Ishikawa (cell line): ENCODE measurements at regions not wholly inside any gene's neighbourhood (a gene's known extent, or its start where the extent isn't known, plus 50 kb on each side); places are given as distances from the start of the nearest gene placed in this dataset.

Experiments
- CEBPB ChIP-seq: IDR thresholded peaks from 2 replicates; pipeline ENCODE4 v1.6.1; 2012
- CREB1 ChIP-seq: IDR thresholded peaks from 2 replicates; pipeline ENCODE4 v1.6.1; 2012; ENCODE audit warnings: low read depth
- EGR1 ChIP-seq: IDR thresholded peaks from 2 replicates; pipeline ENCODE4 v1.6.1; 2012
- EP300 ChIP-seq: IDR thresholded peaks from 2 replicates; pipeline ENCODE4 v1.6.1; 2012; ENCODE audit warnings: borderline replicate concordance
- FOXM1 ChIP-seq: IDR thresholded peaks from 2 replicates; pipeline ENCODE4 v1.6.1; 2012; ENCODE audit warnings: low read depth, borderline replicate concordance
- MAX ChIP-seq: IDR thresholded peaks from 2 replicates; pipeline ENCODE4 v1.6.1; 2012
- NFIC ChIP-seq: IDR thresholded peaks from 2 replicates; pipeline ENCODE4 v1.6.1; 2012
- RAD21 ChIP-seq: IDR thresholded peaks from 2 replicates; pipeline ENCODE4 v1.6.1; 2012; ENCODE audit warnings: low read depth
- REST ChIP-seq: IDR thresholded peaks from 2 replicates; pipeline ENCODE4 v1.6.1; 2012; ENCODE audit warnings: low read depth, mild to moderate bottlenecking
- TAF1 ChIP-seq: IDR thresholded peaks from 2 replicates; pipeline ENCODE4 v1.6.1; 2012; ENCODE audit warnings: low read depth, mild to moderate bottlenecking
- TCF12 ChIP-seq: IDR thresholded peaks from 2 replicates; pipeline ENCODE4 v1.6.1; 2012; ENCODE audit warnings: low read depth
- TEAD4 ChIP-seq: IDR thresholded peaks from 2 replicates; pipeline ENCODE4 v1.6.1; 2012
- USF1 ChIP-seq: IDR thresholded peaks from 2 replicates; pipeline ENCODE4 v1.6.1; 2012
- YY1 ChIP-seq: IDR thresholded peaks from 2 replicates; pipeline ENCODE4 v1.6.1; 2012; ENCODE audit warnings: low read depth
- ZBTB7A ChIP-seq: IDR thresholded peaks from 2 replicates; pipeline ENCODE4 v1.6.1; 2012; ENCODE audit warnings: low read depth

- TF ChIP-seq TEAD4 (no peak), MAX (no peak), FOXM1 (no peak), TCF12 (no peak), TAF1 (no peak), RAD21 (no peak), EP300 (no peak), USF1 (no peak), REST (no peak), CREB1 (no peak), EGR1 (no peak), ZBTB7A (no peak), CEBPB (no peak), NFIC (no peak), YY1 (no peak)
Observed at GRCh38 chr11:24082860-24083259, 414.0 kb upstream of the LUZP2 start.

- TF ChIP-seq EP300 (no peak), CEBPB (no peak), FOXM1 (no peak), USF1 (no peak), CREB1 (no peak), TEAD4 (no peak), REST (no peak), TCF12 (no peak)
Observed at GRCh38 chr11:24084956-24085355, 411.9 kb upstream of the LUZP2 start.

GRCh38 chr11:24086921-24087320 lies 409.9 kb upstream of the LUZP2 start:
- TF ChIP-seq MAX: no peak
- TF ChIP-seq CREB1: no peak
- TF ChIP-seq USF1: no peak
- TF ChIP-seq REST: no peak
- no peak for TF ChIP-seq EGR1
- no peak for TF ChIP-seq TCF12
- TF ChIP-seq TEAD4: no peak
- TF ChIP-seq YY1: no peak
- TF ChIP-seq RAD21: no peak
- TF ChIP-seq NFIC: no peak
- no peak for TF ChIP-seq ZBTB7A
- no peak for TF ChIP-seq CEBPB

- TF ChIP-seq EGR1 (no peak), CREB1 (no peak), EP300 (no peak), YY1 (no peak), ZBTB7A (no peak), FOXM1 (no peak), TCF12 (no peak), TEAD4 (no peak), USF1 (no peak), TAF1 (no peak), RAD21 (no peak), REST (no peak)
Observed at GRCh38 chr11:24091594-24091993, 405.3 kb upstream of the LUZP2 start.
